NCI-H2227 (cell line): ENCODE measurements at regions not wholly inside any gene's neighbourhood (a gene's known extent, or its start where the extent isn't known, plus 50 kb on each side); places are given as distances from the start of the nearest gene placed in this dataset.

Experiments
- DNase-seq: peaks from one replicate; lab custom pipeline; 2025; ENCODE audit not compliant: unreplicated experiment; lab: John Stamatoyannopoulos, UW

GRCh38 chr18:38402509-38402908 lies 836.9 kb upstream of the CELF4 start:
- no peak for DNase-seq

GRCh38 chr18:38397094-38397493 lies 831.5 kb upstream of the CELF4 start:
- no peak for DNase-seq

DNA sequence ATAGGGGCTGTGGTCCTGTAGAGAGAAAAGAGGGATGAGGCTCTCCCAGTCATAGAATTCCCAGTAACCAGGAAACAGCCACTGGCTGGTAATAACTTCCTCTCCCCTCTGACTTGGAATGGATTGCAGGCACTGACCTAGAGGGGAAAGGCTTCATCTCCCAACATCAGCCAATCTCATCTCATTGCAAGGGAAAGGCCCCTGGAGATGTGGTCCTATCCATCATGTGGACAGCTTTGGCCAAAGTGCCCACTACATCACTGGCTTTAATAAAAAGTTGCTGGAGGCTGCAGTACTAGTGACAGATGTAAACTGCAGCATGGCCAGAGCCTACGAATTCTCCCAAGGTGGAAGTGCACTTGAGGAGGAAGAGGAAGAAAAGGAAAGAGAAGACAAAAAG lies 820.5 kb upstream of the CELF4 start:
- no peak for DNase-seq

DNA sequence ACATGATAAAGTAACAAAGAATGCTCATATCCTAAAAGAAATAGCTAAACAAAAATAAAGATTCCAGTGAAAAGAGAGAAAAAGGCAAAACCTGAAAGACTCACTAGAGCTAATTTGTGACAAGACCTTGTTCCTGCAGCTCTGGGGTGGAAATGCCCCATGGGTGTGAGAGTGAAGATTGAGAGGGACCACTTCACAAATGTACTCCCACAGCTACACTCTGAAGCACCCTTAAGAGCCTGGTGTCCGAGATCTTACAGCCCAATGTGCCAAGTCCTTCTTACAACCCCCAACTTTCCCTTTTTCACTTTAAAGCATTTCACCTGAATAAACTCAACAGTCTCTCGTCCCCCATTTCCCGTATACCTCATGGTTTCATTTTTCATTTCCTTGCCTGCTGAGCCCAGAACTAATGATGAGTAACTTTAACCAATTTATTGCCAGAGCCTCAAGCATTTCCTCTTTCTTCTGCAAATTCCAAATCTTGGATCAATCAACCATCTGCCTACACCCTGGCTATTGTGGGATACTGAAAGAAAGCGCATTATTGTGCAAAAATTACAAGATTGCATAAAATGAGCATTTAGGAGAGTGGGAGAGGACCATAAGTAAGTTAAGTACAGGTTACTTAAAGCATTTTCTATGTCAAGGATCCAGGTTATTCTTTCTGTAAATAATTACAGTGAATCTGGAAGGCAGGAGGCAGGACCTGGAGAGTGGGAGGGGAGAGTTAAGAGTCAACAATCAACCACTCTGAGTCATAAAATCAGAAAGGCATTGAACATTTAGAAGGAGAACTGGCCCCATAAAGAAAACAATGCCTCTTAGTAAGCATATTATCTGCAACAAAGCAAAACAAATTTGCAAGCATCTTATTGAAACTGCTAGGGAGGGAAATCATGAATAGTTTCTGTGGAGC lies 804.4 kb upstream of the CELF4 start:
- DNase-seq, result peak; percentile 86

- no peak for DNase-seq
Observed at GRCh38 chr18:38368886-38369285, 803.3 kb upstream of the CELF4 start.

GRCh38 chr18:38368246-38368645 lies 802.6 kb upstream of the CELF4 start:
- DNase-seq, result no peak

GRCh38 chr18:38367473-38367872 lies 801.9 kb upstream of the CELF4 start:
- no peak for DNase-seq

GRCh38 chr18:38362286-38362792 lies 796.7 kb upstream of the CELF4 start:
- DNase-seq, result peak; percentile 41

- no peak for DNase-seq
Observed at GRCh38 chr18:38358805-38359657, 793.4 kb upstream of the CELF4 start.

GRCh38 chr18:38353149-38353548 lies 787.6 kb upstream of the CELF4 start:
- no peak for DNase-seq

GRCh38 chr18:38350141-38350540 lies 784.5 kb upstream of the CELF4 start:
- no peak for DNase-seq

GRCh38 chr18:38330573-38330972 lies 765.0 kb upstream of the CELF4 start:
- no peak for DNase-seq

- no peak for DNase-seq
Observed at GRCh38 chr18:38329145-38329544, 763.5 kb upstream of the CELF4 start.

DNA sequence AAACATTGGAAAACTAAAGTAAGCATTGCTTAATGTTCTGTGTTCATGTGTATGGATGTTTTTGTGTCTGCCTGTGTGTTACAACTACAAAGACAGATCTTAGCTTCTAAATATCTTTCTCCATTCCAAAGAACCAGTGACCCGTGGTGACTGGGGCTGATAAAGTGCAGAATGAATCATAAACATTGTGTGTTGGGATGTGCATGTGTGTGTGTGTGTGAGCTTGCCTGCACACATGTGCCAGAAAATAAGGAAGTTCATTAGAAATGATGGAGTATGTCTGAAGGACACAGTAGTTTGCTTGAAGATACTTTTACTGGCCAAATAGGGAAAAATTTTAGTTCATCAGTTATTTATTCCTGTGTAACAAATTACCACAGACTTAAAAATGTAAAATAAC lies 756.6 kb upstream of the CELF4 start:
- DNase-seq, result no peak

GRCh38 chr18:38321262-38321661 lies 755.7 kb upstream of the CELF4 start:
- DNase-seq, result no peak

DNA sequence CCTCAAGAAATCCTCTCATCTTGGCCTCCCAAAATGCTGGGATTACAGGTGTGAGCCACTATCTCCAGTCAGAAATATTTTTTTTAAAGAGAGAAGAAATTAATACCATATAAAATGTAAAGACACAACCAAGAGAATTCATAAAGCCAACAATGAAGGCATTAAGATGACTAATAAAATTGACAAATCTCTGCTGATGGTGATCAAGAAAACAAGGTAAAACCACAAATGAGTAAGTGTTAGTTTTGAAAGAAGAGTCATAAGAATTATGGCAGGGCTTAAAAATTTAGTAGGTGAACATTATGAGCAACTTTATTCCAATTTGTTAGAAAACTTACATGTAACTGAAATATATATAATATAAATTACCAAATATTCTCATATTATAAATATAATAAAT lies 752.8 kb upstream of the CELF4 start:
- no peak for DNase-seq

GRCh38 chr18:38313831-38314230 lies 748.2 kb upstream of the CELF4 start:
- DNase-seq, result no peak

DNA sequence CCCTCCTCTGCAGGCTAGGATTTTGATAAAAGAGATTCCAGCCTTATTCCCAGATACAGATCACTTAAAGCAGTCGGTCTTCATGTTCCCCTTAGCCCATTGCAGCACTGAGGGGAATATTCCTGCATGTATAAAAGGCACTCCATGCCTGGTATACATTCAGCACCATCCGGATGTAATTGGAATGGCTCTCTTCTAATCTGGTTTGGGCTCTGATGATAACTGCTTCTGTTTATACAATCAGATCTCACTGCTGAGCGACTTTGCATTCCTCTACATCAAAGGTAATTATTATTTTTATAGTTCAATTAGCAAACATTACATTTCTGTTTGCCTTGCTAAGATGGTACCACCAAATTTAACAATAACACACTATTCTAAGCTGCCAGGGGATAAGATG lies 746.9 kb upstream of the CELF4 start:
- DNase-seq, result no peak

DNA sequence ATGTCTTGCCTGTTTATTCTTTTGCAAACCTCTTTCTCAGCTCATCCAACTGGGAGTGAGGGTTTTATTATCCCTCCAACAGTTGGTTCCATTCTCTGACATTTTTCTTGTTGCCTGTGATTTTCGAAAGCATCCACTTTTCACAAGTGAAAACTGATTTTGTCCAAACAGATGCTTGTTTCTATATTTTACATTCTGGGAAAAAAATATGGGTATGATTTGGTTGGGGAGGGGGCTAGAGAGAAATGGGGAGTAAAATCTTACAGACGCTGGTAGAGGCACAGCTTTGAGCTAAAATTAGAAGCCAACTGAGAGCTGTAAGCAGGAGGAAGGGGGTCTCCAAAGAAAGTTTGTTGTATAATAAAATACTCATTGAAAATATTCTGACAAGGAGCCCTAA lies 745.3 kb upstream of the CELF4 start:
- no peak for DNase-seq

GRCh38 chr18:38307914-38308313 lies 742.3 kb upstream of the CELF4 start:
- DNase-seq, result no peak

DNA sequence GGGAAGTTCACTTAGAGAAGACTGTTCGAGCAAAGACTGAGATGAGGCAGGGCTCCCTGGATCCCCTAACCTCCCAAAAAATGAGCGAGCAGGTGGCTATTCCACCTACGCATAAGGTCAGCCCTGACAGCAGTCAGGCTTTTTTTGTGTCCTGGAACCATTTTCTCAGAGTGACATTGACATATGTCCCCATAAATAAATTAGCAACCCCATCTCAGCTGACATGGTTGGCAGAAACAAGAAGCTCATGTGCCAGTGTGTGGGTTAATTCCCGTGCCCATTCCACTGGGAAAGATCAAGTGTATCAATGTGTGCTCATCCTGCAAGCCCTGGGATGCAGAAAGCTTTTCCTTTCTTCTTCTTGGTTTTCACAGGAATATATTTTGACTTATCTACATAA lies 740.4 kb upstream of the CELF4 start:
- DNase-seq, result no peak

GRCh38 chr18:38301621-38302020 lies 736.0 kb upstream of the CELF4 start:
- no peak for DNase-seq
